ENCODE measurements at regions not wholly inside any gene's neighbourhood (a gene's known extent, or its start where the extent isn't known, plus 50 kb on each side); places are given as distances from the start of the nearest gene placed in this dataset.

DNA sequence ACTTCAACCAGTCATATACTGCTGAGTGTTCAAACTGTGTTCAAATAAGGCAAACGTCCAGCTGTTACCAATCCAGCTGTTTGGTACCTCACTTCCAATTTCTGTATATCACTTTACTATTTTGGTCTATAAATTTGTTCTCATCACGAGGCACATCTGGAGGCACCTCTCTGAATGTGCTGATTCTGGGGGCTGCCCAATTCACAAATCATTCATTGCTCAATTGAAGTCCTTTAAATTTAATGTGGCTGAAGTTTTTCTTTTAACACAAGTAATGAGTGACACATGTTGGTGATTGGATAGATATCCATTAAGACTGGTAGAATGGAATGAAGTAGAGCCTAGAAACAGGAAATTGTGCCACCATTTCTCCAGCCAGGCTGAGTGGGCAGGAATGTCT is 617.0 kb upstream of the TMEM132C start:
- no peak for DNase-seq

DNA sequence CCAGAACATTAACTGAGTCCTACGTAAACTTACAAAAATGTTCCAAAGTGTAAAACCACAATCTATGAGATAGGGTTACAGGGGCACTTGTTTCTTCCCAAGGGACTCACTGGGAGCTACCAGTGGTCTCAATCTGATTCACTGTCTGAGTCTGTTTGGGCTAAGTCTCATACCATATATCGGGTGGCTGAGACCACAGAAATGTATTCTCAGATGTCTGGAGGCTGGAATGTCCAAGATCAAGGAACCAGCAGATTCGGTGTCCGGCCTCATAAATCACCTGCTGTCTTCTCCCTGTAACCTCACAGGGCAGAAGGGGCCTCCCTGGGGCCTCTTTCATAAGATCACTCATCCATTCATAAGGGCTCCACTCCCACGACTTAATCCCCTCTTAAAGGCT is 616.3 kb upstream of the TMEM132C start:
- DNase-seq, result no peak

DNA sequence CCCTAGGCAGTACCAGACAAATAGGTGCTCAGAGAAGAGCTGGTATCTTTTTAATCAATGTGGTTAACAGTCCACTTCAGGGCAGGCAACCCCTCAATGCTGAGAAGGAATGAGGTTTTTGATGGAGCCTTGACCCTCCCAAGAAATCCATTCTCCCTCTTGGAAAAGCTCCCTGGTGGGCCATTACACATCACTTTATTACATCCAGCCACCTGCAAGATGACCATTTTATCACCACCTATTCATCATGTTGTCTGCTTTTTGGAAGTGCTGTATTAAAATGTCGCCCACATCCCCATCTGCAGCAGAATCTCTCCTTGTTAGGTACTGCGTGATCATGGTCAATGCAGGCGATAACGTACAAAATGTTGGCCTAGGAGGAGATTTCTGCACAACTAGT is 614.7 kb upstream of the TMEM132C start:
- no peak for DNase-seq

DNA sequence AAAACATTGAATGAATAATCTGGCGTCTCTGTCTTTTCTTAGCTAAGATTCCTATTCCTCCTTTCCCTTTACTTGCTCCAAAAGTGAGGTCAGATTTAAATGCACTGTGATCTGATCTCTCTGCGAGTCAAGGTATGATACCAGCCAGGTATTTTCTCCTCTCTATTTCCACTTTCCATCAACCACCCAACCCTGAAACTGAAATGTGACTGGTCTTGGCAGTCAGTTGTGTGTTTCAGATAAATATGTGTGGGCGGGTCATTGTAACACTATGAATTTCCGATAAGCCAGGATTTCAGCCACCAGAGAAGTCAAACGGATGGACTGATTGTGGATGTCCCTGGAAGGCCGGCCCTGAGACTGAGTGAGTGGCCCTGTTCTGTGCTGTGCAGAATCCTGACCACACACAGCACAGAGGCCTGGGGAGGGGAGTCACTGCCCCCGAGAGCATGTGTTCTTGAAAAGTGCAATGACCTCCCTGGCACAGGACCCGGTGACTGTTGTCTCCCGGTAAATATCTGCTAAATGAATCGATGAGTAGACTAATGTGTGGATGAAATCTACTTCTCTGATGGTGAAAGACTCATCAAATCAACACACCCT is 612.5 kb upstream of the TMEM132C start:
- no peak for DNase-seq

DNA sequence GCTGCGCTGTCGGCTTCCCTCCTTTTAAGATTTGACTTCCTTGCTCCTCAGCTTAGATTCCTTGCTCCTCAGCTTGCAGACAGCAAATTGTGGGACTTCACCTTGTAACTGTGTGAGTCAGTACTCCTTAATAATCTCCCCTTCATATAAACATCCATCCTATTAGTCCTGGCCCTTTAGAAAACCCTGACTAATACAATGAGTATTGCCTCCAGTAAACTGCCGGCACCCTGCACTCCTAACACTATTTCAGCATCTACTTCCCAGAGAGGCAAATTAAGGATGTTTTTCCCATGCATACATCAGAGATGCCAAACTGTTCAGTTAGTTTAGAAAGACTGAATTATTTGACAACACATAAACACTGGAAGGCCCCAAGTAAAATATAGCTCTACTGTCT is 611.3 kb upstream of the TMEM132C start:
- DNase-seq, result no peak

DNA sequence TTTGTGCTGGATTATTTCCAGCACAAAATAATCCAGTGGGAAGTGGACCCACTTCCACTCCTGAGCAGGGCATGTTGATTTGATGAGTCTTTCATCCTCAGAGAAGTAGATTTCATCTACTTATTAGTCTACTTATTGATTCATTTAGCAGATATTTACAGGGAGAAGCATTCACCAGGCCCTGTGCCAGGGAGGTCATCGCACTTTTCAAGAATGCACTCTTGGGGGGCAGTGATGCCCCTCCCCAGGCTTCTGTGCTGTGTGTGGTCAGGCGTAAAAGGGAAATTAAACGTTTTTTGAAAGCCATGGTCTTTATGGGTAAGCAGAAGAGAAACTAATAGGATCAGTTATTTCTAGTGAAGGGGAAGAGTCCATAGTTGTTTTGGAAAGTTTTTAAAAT is 610.7 kb upstream of the TMEM132C start:
- DNase-seq, result no peak

DNA sequence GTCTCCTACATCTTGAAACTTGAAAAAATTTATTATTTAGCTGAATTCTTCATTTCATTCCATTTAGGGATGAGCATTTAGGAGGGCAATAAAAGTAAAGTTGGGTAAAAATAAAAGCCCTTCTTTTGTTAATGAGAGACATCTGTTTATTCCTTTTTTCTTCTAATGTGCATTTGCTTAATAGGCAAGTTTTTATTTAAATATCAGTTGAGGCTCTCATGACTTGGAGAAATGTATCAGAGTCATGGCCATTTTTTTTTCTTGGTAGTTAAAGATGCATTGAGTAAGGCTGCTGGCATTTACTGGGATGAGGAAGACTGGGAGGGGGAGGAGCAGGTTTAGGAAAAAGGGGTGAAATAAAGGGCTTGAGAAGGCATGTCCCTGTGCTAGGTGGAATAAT is 609.9 kb upstream of the TMEM132C start:
- DNase-seq, result no peak

DNA sequence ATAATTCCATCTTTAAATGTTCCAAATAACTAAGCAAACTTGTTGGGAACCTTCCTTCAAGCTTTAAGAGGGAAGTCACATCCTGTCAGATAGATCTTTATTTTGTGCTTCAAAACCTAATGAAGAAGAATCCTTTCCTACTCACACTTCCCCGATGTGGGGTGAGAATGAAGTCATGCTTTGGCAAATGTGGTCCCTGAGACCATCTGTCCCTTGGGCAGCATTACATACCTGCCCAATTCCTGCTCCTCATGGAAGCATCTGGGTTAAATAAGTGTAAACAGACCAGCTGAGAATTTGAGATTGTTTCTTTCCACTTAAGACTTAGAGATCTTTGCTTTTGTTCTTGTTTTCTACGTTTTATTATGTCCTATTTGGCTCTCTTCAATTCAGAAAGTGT is 606.0 kb upstream of the TMEM132C start:
- DNase-seq, result no peak

DNA sequence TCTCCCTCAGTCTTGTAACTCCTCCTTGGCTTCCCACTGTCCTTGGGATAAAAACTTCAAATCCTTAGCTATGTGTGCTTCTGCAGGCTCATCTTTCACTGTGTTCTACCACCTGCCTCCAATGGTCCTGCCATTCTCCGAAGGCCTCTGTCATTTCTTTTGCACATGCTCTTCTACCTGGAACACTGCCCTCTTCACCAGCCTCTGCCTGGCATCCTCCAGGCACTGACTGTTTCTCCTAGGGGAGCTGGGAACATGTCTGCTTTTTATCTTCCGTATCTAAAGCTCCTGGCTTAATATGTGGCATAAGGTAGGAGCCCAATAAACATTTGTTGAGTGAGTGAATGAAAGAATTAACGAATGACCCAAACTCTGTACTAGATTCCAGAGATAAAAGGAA is 603.3 kb upstream of the TMEM132C start:
- DNase-seq, result no peak

DNA sequence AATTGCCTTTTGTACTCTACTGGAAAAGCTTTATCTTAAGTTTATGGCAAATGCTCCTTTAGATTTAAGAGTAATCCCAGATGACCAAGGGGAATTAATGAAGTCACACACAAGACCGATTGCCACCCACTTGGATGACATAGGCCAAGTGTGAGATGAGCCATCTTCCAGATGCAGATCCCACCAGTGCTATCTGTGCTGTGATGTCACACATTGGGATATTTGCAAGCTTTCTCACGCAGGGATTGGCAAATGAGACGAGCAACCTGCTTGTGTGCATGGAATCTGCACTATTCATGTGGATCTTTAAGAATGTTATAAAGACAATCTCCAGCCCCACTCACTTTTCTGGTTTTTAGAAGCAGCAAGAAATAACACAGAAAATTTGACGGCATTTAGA is 602.1 kb upstream of the TMEM132C start:
- DNase-seq, result no peak

DNA sequence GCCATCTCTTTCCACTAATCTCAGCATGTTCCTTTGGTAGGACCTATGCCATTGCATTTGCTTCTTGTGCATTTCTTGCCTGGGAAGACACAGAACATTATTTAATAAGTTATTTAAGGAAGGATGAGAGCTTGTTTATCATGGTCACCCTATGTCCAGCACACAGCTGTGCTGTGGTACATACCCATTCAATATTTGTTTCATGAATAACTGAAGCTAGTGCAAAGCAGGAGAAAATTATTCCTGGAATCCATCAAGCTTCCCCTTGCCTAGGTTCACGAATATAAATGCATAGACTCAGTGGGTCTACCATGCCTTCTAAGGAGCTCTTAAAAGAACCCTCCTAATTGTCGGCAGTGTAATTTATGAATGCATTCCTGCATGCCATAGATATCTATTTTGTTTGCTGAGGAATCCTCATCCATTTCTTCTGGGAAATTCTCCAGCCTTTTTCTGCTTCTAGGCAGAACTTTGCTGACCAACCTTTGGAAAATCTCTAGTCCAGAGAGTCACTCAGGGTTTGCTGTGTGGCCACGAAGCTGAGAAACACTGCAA is 599.8 kb upstream of the TMEM132C start:
- DNase-seq, result no peak

DNA sequence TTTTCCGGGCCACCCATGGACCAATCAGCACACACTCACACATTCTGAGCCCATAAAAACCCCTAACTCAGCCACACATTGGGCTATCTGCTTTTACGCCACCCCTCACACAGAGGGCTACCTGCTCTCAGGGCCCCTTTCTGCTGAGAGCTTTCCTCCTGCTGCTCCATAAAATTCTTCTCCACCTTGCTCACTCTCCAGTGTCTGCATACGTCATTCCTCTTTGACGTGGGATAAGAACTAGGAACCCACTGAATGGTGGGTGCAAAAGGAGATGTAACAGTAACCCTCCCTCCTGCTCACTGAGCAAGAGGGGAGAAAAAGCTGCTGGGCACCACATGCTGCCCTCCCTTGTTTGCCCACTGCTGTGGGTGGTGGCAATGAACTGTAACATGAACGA is 596.7 kb upstream of the TMEM132C start:
- DNase-seq, result no peak

DNA sequence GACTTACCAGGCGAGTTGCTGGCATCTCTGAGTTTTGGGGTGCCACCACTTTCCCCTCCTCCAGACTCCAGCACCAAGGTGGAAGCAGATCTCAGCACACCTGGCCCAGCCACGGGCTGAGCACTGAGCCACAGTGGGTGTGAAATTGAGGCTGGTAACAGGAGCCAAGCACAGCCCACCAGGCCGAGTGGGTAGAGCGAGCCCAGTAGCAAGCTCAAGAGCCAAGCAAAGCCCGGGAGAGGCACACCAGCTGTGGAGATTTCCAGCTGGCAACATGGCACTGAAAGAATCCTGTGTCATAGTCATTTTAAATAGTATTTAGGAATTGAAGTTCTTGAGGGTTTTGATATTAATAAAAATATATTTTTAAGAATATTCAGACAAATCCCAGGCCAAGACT is 596.2 kb upstream of the TMEM132C start:
- no peak for DNase-seq

DNA sequence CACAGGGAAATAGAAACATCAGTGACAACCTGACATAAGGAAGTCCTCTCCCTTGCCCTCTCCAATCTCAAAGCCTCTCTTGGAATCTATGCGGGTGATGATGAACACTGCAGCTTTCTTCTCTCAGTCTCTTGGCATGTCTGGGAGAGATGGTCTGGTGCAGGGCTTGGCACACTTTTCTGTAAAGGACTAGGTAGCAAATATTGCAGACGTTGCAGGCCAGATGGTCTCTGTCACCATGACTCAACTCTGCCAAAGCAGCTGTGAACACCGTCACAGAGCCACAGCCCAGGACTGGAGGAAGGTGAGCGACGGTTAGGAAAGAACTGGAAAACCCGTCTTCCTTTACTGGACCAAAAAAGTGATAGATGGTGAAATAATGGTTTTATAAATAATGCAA is 591.0 kb upstream of the TMEM132C start:
- DNase-seq, result no peak

DNA sequence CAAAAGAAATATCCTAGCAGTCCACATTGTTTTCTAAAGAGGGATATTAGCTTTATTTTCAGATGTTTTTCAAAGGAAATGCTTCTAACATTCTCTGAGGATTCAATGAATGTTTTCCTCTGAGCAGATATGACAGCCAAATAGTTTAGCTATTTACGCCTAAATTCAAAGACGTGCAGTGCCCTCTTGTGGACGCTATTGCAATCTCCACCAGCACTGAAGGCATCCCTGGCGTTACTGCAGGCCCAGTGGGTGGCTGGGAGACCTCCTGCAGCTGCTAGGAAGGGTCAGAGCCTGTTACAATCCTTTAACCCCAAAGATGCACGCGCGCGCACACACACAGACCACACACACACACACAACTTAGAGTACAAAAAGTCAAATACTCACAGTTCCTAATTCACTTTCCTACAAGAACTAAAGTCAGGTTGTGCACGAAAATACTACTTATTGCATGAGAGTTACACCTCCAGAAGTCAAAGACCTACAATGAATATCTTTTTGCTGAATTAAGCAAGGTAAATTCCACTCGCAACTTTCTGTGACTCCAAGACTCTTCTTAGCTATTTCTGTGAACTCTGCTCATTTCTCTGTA is 589.3 kb upstream of the TMEM132C start:
- no peak for DNase-seq

DNA sequence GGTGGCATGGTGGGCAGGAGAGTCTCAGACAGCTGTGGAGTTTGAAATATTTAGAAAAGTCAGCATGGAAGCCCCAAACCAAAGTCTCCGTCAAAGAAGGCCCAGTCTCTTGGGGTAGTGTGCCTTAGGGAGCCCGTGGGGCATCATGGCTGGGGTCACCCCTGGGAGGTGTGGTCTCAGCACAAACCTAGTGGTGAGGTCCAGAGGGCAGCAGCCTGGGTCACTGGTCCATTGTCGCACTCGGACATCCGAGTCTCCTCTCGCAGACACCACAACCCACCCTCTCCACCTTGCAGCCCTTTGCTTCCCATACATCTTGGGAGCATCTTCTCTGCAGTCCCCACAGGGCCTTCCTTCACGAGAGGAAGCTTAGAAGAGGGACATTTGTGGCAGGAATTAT is 588.0 kb upstream of the TMEM132C start:
- DNase-seq, result no peak

DNA sequence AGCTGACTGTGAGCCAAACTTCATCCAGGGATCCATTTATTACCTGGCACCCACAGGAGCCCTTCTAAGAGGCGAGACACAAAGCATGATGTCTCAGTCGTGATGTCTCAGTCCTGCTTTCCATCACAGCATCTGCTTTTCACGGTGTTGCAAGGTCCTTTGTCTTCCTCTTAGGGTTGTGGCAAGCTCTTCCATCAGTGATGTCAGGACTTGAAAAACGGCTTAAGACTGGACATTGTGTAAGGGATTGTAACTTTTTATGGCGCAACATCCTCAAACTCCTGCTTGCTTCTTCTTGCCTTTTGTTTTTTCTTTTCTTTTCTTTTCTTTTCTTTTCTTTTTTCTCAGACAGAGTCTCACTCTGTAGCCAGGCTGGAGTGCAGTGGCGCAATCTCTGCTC is 586.5 kb upstream of the TMEM132C start:
- no peak for DNase-seq

DNA sequence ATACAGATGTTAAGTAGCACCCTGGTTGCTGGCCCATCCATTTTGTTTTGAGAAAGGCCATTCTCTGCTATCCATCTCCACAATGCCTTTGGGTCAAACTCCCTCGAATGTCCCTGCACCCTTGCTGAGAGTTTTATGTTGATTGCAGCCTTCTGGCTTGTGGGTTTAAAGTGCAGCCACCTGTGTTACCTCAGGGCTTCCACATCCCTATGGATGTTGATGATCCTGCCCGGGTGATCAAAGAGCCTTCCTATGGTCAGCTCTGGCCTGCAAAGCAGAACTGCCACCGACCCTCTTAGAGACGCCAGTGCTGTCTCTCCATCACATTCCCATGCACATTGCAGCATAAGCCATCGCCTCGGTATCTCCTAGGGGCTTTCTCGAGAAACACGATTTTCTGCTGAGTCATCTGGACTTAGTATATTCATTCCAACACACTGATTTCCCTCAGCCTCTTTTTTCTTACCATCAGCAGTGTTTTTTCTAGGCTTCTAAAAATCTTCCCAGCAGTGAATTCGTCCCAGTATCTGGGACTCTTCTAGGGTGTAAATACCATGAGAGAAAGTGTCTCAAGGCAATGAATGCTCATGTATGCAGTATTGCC is 585.7 kb upstream of the TMEM132C start:
- DNase-seq, result no peak

DNA sequence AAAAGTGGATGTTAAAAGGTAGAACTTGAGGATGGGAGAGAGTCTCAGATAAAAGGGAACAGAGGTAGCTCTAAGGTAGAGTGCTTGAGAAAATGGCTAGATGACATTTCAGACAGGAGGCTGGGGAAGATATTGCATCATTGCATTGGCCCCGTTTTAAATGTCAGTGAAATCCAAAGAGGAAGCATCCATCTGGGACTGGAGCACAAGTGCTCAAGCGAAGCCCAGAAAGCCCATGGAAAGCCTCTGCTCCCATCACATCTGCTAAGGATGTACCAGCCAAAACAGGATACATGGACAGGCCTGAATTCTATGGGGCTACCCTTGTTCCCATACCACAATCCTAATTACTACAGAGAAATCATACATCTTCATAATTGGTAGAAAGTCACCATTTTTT is 581.5 kb upstream of the TMEM132C start:
- DNase-seq, result no peak

DNA sequence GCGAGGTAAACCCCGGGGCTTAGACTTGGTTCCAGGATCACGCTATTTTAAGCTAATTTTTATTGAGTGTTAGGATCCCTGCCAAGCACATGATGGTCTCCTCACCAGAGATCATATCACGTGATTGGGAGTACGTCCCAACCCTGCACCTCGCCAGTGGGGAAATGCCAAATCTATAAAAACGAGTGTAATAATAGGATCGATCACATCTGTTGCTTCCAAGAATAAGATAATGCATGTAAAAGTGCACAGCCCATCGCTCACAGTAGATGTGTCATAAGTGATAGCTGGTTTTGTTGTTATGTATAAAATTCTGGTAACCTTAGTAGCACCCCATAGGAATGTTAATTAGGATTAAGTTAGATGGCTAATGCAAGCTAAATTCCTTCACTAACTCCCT is 581.0 kb upstream of the TMEM132C start:
- DNase-seq, result no peak

DNA sequence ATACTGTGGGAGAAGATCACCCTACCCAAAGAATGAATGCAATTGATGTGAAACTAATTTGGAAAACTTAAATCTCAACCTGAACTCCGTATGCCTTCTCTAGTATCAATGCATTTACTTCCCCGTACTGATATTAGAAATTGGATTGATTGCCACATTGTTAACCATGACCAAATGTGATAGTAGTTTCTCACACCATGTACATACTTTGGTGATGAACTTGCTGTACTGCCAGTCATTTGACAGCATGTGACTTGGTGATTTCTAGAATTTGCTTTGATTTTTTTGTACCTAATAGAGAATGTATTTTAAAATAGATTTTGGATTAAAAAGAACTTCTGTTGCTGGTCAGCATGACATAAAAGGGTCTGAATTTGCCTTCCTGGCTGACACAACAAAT is 579.8 kb upstream of the TMEM132C start:
- DNase-seq, result no peak

DNA sequence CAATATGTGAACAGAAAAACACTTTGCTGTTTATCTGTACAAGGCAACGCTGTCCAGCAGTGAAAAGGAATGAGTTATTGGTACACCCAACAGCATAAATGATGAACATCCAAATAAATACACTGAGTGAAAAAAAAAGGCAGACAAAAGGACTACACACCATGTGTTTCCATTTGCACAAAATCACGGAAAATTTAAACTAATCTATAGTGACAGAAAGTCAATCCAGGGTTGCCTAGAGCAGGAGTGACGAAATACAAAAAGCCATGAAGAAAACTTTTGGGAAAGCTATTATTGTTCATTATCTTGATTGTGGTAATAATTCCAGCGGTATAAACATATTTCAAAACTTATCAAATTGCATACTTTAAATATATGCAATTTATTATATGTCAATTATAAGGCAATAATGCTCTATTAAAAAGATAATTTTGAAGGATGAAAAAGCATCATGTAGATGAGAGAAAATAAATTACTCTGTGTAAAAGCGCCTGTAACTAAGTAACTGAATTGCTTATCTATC is 578.0 kb upstream of the TMEM132C start:
- DNase-seq, result no peak

DNA sequence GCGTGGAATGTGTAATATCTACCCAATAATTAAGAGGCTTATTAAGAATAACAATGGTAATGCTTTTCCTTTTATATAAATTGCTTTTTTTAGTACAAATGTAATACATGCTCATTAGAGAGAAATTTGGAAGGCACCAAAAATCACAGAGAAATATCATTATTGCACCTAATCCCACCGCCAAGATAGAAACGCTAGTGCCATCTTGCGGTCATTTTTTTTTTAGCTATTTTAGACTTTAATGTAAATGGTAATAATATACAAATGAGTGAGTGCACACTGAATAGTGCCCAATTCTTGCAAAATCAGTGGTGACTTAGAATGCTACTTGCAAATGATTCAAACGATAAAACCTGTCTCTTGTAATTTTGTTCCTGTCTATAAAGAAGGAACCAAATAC is 576.8 kb upstream of the TMEM132C start:
- DNase-seq, result no peak

DNA sequence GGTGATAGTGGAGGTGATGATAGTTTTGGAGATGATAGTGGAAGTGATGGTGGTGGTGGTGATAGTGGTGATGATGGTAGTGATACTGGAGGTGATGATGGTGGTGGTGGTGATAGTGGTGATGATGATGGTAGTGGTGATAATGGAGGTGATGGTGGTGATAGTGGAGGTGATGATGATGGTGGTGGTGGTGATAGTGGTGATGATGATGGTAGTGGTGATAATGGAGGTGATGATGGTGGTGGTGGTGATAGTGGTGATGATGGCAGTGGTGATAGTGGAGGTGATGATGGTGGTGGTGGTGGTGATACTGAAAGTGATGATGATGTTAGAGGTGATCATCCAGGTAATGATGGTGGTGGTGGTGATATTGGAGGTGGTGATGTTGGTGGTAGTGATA is 570.0 kb upstream of the TMEM132C start:
- no peak for DNase-seq

DNA sequence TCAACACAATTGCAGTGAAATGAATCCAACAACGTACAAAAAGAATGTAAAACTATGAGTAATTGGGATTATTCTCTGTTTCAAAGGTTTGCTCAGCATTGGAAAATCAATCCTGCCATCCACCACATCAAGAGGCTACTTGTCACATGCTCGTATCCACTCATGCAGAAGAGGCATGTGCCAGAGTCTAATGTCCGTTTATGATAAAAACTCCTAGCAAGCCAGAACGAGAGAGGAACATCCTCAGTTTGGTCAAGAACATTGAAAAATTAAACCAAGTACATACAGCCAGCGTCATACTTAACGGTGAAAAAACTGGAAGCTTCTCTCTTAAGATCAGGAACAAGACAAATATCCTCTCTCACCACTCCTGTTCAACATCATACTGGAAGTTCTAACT is 563.9 kb upstream of the TMEM132C start:
- no peak for DNase-seq
